H1 (cell line): ENCODE measurements at regions not wholly inside any gene's neighbourhood (a gene's known extent, or its start where the extent isn't known, plus 50 kb on each side); places are given as distances from the start of the nearest gene placed in this dataset.

Source experiments
- ATF3 ChIP-seq: IDR thresholded peaks from 2 replicates; pipeline ENCODE4 v1.6.1; 2011; ENCODE audit warnings: low read depth, mild to moderate bottlenecking, low read length; ENCODE audit not compliant: insufficient read depth
- CTCF ChIP-seq, 3 experiments: IDR thresholded peaks; 1 replicate in 2 of 3; 2 replicates in 1 of 3; pipeline versions ENCODE4 v1.5.1 to v1.6.1; 2011; ENCODE audit warnings: low read length in 3 of 3, mild to moderate bottlenecking in 3 of 3, inconsistent platforms in 2 of 3, low read depth in 1 of 3, moderate library complexity in 1 of 3; ENCODE audit not compliant: insufficient read depth in 1 of 3; ENCODE audit errors: control extremely low read depth in 1 of 3
- EP300 ChIP-seq, 2 experiments: IDR thresholded peaks; 1 replicate in 1 of 2; 2 replicates in 1 of 2; pipeline ENCODE4 v1.6.1; 2011 to 2012; ENCODE audit warnings: low read depth in 2 of 2, low read length in 2 of 2, mild to moderate bottlenecking in 2 of 2, borderline replicate concordance in 1 of 2, inconsistent platforms in 1 of 2, moderate library complexity in 1 of 2
- EZH2 ChIP-seq: fragments of 200-600 bp; sonication (generic); IDR thresholded peaks from 2 replicates; pipeline ENCODE4 v1.7.1; 2012; ENCODE audit warnings: low read depth, mild to moderate bottlenecking, moderate library complexity, low read length, inconsistent platforms; ENCODE audit not compliant: severe bottlenecking
- FOSL1 ChIP-seq: IDR thresholded peaks from 2 replicates; pipeline ENCODE4 v1.6.1; 2011; ENCODE audit warnings: mild to moderate bottlenecking, low read depth, low read length, moderate library complexity; ENCODE audit not compliant: insufficient read depth
- HDAC6 ChIP-seq: IDR thresholded peaks from one replicate; pipeline ENCODE4 v1.7.1; 2012; ENCODE audit warnings: low read depth, mild to moderate bottlenecking, inconsistent platforms, low read length, moderate library complexity
- PHF8 ChIP-seq: fragments of 200-600 bp; sonication (generic); conservative IDR thresholded peaks from 2 replicates; pipeline ENCODE4 v1.7.1; 2012; ENCODE audit warnings: low read depth, mild to moderate bottlenecking, inconsistent platforms, low read length, moderate library complexity
- POLR2A ChIP-seq, 2 experiments: IDR thresholded peaks; 1 replicate in 1 of 2; 2 replicates in 1 of 2; pipeline ENCODE4 v1.6.1; 2011; ENCODE audit warnings: low read depth in 2 of 2, low read length in 2 of 2, mild to moderate bottlenecking in 2 of 2; ENCODE audit errors: control extremely low read depth in 1 of 2
- RFX5 ChIP-seq: IDR thresholded peaks from 2 replicates; pipeline ENCODE4 v1.6.1; 2011; ENCODE audit warnings: low read depth, low read length, improper control_type of control experiment, borderline replicate concordance
- SAP30 ChIP-seq: fragments of 300-600 bp; sonication (generic); IDR thresholded peaks from 2 replicates; pipeline ENCODE4 v1.7.1; 2012; ENCODE audit warnings: low read length, moderate library complexity, mild to moderate bottlenecking, inconsistent platforms; ENCODE audit not compliant: insufficient read depth, insufficient replicate concordance

- TF ChIP-seq HDAC6 = no peak
- no peak for TF ChIP-seq CTCF (IDR thresholded peaks at IDR 0.05; ENCODE audit: control extremely low read depth in 1 of 3, insufficient read depth in 1 of 3, low read depth in 1 of 3, low read length in 3 of 3)
- TF ChIP-seq RFX5 = no peak
- no peak for TF ChIP-seq POLR2A (IDR thresholded peaks at IDR 0.05; ENCODE audit: control extremely low read depth in 1 of 2, low read depth in 2 of 2, low read length in 2 of 2)
- no peak for TF ChIP-seq EZH2
- no peak for TF ChIP-seq PHF8
- TF ChIP-seq EP300 (IDR thresholded peaks at IDR 0.05; ENCODE audit: borderline replicate concordance in 1 of 2, low read depth in 2 of 2, low read length in 2 of 2) = no peak
- no peak for TF ChIP-seq ATF3
- no peak for TF ChIP-seq SAP30
- TF ChIP-seq FOSL1 = no peak
These were observed 112.6 kb downstream of the THBS2 start for GRCh38 chr6:169140986-169141495.
